Karpas-422 (cell line): ENCODE measurements at regions not wholly inside any gene's neighbourhood (a gene's known extent, or its start where the extent isn't known, plus 50 kb on each side); places are given as distances from the start of the nearest gene placed in this dataset.
"Not testable (repeated sequence)": the region's sequence is repeated elsewhere in the genome, so short reads cannot be mapped to it uniquely, and the experiment has no call there.

Experiments
- DNase-seq: peaks from one replicate; pipeline ENCODE4 v3.0.0-alpha.2; 2015
- H2AFZ ChIP-seq: fragments of 200-600 bp; sonication (generic); 2 replicates; pipeline ENCODE4 v1.6.1; 2014; ENCODE audit warnings: antibody characterized with exemption, low read length, mixed read lengths
- H3K27ac ChIP-seq: fragments of 200-600 bp; sonication (generic); 2 replicates; pipeline ENCODE4 v1.5.1; 2014; ENCODE audit warnings: mild to moderate bottlenecking, low read length, moderate library complexity
- H3K27me3 ChIP-seq: fragments of 200-600 bp; sonication (generic); 2 replicates; pipeline ENCODE4 v1.6.1; 2014; ENCODE audit warnings: low read length, mixed read lengths
- H3K36me3 ChIP-seq: fragments of 200-600 bp; sonication (generic); 2 replicates; pipeline ENCODE4 v1.6.1; 2014; ENCODE audit warnings: low read length, mixed read lengths; ENCODE audit not compliant: insufficient read depth
- H3K4me1 ChIP-seq: fragments of 200-600 bp; sonication (generic); 2 replicates; pipeline ENCODE4 v1.6.1; 2014; ENCODE audit warnings: mild to moderate bottlenecking, low read length, mixed read lengths
- H3K4me2 ChIP-seq: fragments of 200-600 bp; sonication (generic); 2 replicates; pipeline ENCODE4 v1.6.1; 2014; ENCODE audit warnings: low read length, low read depth, mild to moderate bottlenecking; ENCODE audit not compliant: poor library complexity, severe bottlenecking
- H3K4me3 ChIP-seq: fragments of 200-600 bp; sonication (generic); 2 replicates; pipeline ENCODE4 v1.5.1; 2014; ENCODE audit warnings: mild to moderate bottlenecking, antibody characterized with exemption, low read length, mixed read lengths
- H3K79me2 ChIP-seq: fragments of 200-600 bp; sonication (generic); 2 replicates; pipeline ENCODE4 v1.6.1; 2014; ENCODE audit warnings: mild to moderate bottlenecking, low read length, mixed read lengths
- H3K9ac ChIP-seq: fragments of 200-600 bp; sonication (generic); 2 replicates; pipeline ENCODE4 v1.6.0; 2014; ENCODE audit warnings: low read length
- H3K9me2 ChIP-seq: fragments of 200-600 bp; sonication (generic), shearing (Covaris generic); replicated peaks from 2 replicates; pipeline ENCODE4 v1.6.0; 2014; ENCODE audit warnings: mild to moderate bottlenecking, low read length, moderate library complexity; ENCODE audit not compliant: insufficient read depth
- H3K9me3 ChIP-seq: fragments of 300-700, 200-600 bp; sonication (generic); 2 replicates; pipeline ENCODE4 v1.6.1; 2014; ENCODE audit warnings: low read length, mixed read lengths
- H4K20me1 ChIP-seq: fragments of 200-600 bp; sonication (generic); 2 replicates; pipeline ENCODE4 v1.6.1; 2014; ENCODE audit warnings: mild to moderate bottlenecking, antibody characterized with exemption, low read length, low read depth; ENCODE audit not compliant: insufficient read depth

GRCh38 chr1:200484438-200484946 lies 74.7 kb upstream of the ZNF281 start:
- not testable (repeated sequence) for H3K27ac ChIP-seq, H3K9me2 ChIP-seq, H3K4me2 ChIP-seq, H2AFZ ChIP-seq, H3K27me3 ChIP-seq, H3K9ac ChIP-seq, H4K20me1 ChIP-seq, H3K9me3 ChIP-seq, DNase-seq, H3K79me2 ChIP-seq, H3K4me1 ChIP-seq, H3K36me3 ChIP-seq, H3K4me3 ChIP-seq

DNA sequence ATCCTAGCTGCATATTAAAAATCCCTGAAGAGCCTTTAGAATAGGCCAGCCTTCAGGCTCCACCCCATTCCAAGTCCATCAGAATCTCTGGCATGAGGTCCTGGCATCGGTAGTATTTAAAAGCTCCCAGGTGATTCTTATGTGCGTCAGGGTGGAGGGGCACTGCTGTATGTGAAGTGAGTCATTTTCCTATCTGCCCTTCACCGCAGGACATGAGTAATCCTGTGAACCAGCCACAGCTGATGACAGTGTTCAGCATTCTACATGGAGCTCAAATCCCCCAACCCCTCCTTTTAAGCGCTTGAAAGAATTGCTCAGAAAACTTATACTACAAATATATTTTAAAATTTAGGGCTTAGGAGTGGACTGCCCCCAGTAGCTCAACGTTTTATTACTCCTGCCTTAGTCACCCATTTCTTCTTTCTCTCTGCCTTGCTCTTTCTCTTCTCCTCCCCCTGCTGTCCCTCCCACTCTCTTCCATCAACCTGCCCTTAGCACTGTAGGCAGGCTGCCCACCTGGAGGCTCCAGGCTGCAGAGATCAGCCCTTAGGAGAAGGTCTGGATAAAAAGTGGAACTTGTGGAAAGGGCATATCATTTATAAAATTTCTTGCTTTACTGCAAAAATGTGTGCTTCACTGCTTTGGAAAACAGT lies 73.8 kb upstream of the ZNF281 start:
- no peaks in the 10 kb centered on the region for H3K9me3 ChIP-seq
- no peaks in the 10 kb centered on the region for H3K79me2 ChIP-seq
- H4K20me1 ChIP-seq = no peaks in the 10 kb centered on the region
- no peak overlapping the region for H3K27ac ChIP-seq
- H3K27me3 ChIP-seq = no peaks in the 10 kb centered on the region
- no peak overlapping the region for H3K4me3 ChIP-seq
- no peaks in the 10 kb centered on the region for H3K4me1 ChIP-seq
- H3K9me2 ChIP-seq = no peaks in the 10 kb centered on the region
- no peaks in the 10 kb centered on the region for H3K36me3 ChIP-seq
- no peak overlapping the region for H2AFZ ChIP-seq
- H3K9ac ChIP-seq = no peak overlapping the region
- no peak for DNase-seq
- H3K4me2 ChIP-seq = no peak overlapping the region

DNA sequence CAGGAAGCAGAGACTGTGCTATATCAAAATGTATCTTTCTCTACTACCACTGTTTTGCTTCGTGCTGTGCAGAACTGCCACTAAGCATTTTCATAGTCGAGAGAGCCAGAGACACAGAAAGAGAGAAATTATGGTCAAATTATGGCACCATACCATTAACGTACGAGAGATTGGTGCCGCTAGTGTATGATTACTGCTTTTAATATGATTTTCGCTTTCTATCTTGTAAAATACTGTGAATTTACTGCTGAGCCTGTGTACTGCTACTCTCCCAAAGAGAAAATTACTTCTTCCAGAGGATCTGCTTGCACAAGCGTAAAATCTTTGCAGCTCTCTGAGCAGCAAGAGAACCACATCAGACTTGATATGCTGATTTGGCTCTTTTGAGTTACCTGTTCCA lies 71.1 kb upstream of the ZNF281 start:
- Histone ChIP-seq H3K79me2 (no peaks in the 10 kb centered on the region), H3K9me2 (no peaks in the 10 kb centered on the region), H2AFZ (no peak overlapping the region), H3K4me2 (no peak overlapping the region), H3K9ac (no peak overlapping the region), H3K27ac (no peak overlapping the region), H4K20me1 (no peaks in the 10 kb centered on the region), H3K9me3 (no peaks in the 10 kb centered on the region), H3K27me3 (no peaks in the 10 kb centered on the region), H3K36me3 (no peaks in the 10 kb centered on the region), H3K4me1 (peaks cover 7% of the 10 kb centered on the region), H3K4me3 (no peak overlapping the region)
- no peak for DNase-seq

DNA sequence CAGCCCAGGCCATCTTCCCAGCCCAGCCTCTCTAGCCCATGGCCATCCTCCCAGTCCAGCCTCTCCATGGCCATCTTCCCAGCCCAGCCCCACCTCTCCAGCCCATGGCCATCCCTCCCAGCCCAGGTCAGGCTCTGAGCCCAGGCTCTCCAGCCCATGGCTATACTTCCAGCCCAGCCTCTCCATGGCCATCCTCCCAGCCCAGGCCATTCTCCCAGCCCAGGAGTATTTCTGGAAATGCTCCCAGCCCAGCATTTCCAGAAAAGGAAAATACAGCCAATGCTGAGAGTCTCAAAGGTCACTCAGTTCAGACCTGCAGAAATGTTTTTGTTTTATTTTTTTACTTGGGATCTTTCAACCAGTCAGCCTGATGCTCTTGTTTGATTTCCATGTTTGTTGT lies 70.0 kb upstream of the ZNF281 start:
- Histone ChIP-seq H3K9me2 (no peaks in the 10 kb centered on the region), H3K9ac (no peak overlapping the region), H2AFZ (no peak overlapping the region), H3K36me3 (no peaks in the 10 kb centered on the region), H3K9me3 (no peaks in the 10 kb centered on the region), H3K27ac (no peak overlapping the region), H3K27me3 (no peaks in the 10 kb centered on the region), H3K4me3 (no peak overlapping the region), H3K79me2 (no peaks in the 10 kb centered on the region), H3K4me1 (peaks cover 7% of the 10 kb centered on the region), H3K4me2 (no peak overlapping the region), H4K20me1 (no peaks in the 10 kb centered on the region)
- DNase-seq = no peak

DNA sequence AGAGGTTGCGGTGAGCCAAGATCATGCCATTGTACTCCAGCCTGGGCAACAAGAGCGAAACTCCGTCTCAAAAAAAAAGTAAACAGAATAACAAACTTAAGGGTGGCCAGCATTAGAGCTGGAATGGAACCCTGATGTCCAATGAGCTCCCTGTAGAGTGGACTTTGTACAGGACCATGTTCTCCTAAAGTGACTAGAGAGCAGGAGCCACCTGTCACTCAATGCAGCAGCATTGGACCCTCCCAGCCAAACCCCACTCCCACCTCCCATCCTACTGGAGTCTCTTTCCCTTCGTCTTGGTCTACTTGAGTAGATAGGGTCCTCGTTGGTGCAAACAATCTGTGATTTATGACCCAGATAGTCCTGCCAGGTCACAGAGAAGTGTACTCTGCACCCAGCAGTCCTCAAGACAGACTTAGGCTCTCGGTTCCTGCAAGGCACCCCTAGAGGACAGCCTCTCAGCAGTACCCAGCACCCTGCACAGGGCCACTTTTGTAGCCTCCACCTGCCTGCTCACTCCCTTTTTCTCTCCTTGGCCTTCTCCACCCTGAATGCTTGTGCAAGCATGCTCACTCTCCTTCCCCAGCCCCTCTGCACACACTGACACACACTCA lies 69.2 kb upstream of the ZNF281 start:
- Histone ChIP-seq H3K79me2 (no peaks in the 10 kb centered on the region), H3K4me2 (no peak overlapping the region), H3K27me3 (no peaks in the 10 kb centered on the region), H3K27ac (no peak overlapping the region), H4K20me1 (no peaks in the 10 kb centered on the region), H3K9me2 (no peaks in the 10 kb centered on the region), H3K36me3 (no peaks in the 10 kb centered on the region), H3K9ac (no peak overlapping the region), H2AFZ (no peak overlapping the region), H3K9me3 (no peaks in the 10 kb centered on the region), H3K4me1 (peaks cover 7% of the 10 kb centered on the region), H3K4me3 (no peak overlapping the region)
- DNase-seq = no peak

- Histone ChIP-seq H2AFZ (no peak overlapping the region), H3K4me2 (no peak overlapping the region), H3K9me2 (no peaks in the 10 kb centered on the region), H3K4me1 (peaks cover 7% of the 10 kb centered on the region), H3K36me3 (no peaks in the 10 kb centered on the region), H4K20me1 (no peaks in the 10 kb centered on the region), H3K9ac (no peak overlapping the region), H3K4me3 (no peak overlapping the region), H3K27ac (no peak overlapping the region), H3K79me2 (no peaks in the 10 kb centered on the region), H3K27me3 (no peaks in the 10 kb centered on the region), H3K9me3 (no peaks in the 10 kb centered on the region)
- DNase-seq = no peak
Measured at GRCh38 chr1:200478239-200478623, 68.4 kb upstream of the ZNF281 start.

DNA sequence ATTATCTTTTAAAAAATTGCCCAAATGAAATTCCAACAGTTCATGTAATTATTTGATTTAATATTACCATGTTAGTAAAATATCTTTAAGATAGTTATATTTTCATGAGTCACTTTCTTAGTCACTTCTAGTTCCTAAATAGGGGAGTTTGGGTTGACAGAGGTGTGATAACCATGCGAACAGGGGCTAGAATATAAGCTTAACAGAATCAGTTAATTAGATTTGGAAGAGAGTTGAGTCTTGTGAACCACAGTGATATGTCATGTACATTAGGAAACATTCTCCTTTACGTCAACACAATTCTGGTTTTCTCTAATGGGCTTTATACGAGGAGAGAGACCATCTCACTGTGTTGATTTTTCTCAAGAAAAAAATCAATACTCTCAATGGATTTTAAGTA lies 64.8 kb upstream of the ZNF281 start:
- Histone ChIP-seq H3K4me2 (no peak overlapping the region), H3K79me2 (no peaks in the 10 kb centered on the region), H2AFZ (no peak overlapping the region), H3K4me1 (peaks cover 7% of the 10 kb centered on the region), H3K9me2 (no peaks in the 10 kb centered on the region), H3K9me3 (no peaks in the 10 kb centered on the region), H3K27ac (no peak overlapping the region), H3K27me3 (no peaks in the 10 kb centered on the region), H3K36me3 (no peaks in the 10 kb centered on the region), H3K4me3 (no peak overlapping the region), H4K20me1 (no peaks in the 10 kb centered on the region), H3K9ac (no peak overlapping the region)
- no peak for DNase-seq

- H4K20me1 ChIP-seq = no peaks in the 10 kb centered on the region
- peaks cover 8% of the 10 kb centered on the region for H3K4me1 ChIP-seq
- H3K9ac ChIP-seq = no peak overlapping the region
- H3K27ac ChIP-seq = no peak overlapping the region
- DNase-seq = no peak
- no peaks in the 10 kb centered on the region for H3K36me3 ChIP-seq
- H3K9me3 ChIP-seq = no peaks in the 10 kb centered on the region
- no peaks in the 10 kb centered on the region for H3K9me2 ChIP-seq
- no peaks in the 10 kb centered on the region for H3K27me3 ChIP-seq
- H3K79me2 ChIP-seq = no peaks in the 10 kb centered on the region
- H3K4me2 ChIP-seq = no peak overlapping the region
- no peak overlapping the region for H2AFZ ChIP-seq
- no peak overlapping the region for H3K4me3 ChIP-seq
Measured at GRCh38 chr1:200473698-200474371, 64.0 kb upstream of the ZNF281 start.
